Glomerular visceral epithelial cell (primary cell): ENCODE measurements at regions not wholly inside any gene's neighbourhood (a gene's known extent, or its start where the extent isn't known, plus 50 kb on each side); places are given as distances from the start of the nearest gene placed in this dataset.

Experiments
- DNase-seq: peaks from one replicate; pipeline ENCODE4 v3.0.0-alpha.2; 2016; ENCODE audit errors: extremely low spot score

DNA sequence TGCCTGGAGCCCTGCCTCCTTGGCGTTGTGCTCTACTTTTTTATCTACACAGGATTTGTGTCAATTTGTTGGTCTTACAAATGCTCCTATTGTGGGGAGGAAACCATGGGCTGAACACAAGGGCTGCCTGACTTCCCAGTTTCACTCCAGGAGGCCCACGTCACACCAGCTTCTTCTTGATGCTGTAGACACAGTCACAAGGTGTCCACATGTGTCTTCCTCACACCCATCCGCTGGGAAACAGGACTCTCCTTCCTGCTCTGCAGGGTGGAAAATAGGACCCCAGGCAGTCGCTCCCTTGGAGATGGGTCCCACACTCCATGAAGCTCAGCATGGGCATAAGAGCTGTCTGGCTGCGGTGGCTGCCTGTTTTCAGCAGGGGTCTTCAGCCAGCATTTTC lies 468.2 kb downstream of the EPHA4 start:
- no peak for DNase-seq

DNA sequence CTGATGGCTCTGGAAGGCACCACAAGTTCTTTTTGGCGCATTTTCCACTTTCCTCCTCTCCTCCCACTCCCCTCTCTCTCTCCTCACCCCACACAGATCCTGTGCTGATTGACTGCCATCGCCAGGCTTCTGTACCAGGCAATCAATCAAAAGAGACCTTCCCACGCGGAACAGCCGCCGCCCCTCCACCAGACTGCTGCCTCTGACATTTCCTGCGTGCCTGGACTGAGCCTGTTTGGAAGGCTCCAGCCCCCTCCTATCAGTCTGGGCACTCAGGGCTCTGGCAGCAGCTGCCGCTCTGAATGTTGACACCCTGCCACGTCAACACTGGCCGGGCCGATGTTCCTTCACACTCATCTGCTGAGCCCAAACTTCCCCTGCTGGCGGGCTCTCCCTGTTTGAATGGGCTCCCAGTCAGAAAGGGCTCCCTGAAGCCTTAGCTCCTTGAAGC lies 467.7 kb downstream of the EPHA4 start:
- no peak for DNase-seq

DNA sequence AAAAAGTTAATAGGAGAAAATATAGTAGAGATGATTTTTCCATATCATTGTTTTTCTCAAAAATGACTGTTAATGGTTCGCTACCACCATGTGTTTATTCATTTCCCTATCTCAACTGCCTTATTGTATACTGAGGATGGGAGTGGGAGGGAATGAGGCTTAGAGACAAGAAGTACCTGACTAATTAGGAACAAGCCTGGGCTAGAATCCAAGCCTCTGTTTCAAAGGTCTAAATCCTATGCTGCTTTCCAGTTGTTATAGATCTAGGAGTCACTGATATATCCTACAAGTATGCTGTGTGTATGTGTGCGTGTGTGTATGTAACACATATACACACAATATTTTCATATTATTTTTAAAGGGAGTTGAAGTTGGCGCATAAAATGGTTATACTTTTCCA lies 465.9 kb downstream of the EPHA4 start:
- DNase-seq, result no peak

DNA sequence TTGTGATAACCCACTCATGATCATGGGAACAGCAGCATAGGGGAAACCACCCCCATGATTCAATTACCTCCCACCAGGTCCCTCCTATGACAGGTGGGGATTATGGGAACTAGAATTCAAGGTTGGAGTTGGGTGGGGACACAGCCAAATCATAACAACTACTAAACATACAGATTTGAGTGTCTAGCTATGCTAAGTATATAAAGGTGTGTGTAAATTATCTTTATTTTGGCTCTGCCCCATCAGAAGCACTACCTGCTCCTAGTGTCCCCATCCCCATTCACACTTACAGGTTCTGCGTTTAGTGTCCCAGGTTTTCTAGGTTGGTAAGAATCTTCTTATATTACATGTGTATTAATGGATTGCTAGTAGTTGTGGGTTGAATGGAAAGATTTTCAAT lies 464.7 kb downstream of the EPHA4 start:
- no peak for DNase-seq

DNA sequence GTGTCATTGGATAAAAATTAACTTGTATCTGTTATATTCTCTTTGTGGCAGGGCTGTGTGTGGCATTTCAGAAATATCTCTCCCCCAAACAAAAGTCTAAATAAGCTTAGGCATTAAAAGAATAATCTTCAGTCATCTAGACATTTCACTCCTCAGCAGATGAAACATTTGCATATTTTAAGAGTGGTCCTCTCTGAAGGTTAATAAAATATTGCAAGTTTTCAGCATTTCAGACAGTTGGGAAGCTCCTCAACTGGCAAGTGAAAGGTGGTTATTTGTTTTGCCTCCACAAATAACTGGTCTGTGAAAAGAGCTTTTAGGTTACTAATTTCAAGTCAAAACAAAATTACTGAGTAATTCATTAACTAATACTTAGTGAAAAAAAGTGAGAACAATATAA lies 462.6 kb downstream of the EPHA4 start:
- DNase-seq, result no peak

DNA sequence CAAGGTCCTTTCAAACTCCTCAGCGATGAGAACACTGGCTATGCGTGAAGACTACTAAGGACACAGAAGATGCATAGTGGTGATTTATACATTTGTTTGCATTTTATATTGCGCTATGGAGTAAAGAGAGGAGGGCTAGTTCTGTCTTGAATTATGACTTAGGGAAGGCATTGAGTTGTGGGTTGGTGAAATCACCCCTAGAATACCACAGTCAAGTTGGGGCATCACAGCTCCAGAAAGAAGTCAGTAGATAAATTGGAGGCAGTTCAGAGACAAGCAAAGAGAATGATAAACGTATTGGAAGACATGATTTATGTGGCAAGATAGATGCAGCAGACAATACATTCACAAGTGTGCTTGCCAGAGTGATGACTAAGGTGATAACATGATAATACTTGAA lies 460.4 kb downstream of the EPHA4 start:
- no peak for DNase-seq

DNA sequence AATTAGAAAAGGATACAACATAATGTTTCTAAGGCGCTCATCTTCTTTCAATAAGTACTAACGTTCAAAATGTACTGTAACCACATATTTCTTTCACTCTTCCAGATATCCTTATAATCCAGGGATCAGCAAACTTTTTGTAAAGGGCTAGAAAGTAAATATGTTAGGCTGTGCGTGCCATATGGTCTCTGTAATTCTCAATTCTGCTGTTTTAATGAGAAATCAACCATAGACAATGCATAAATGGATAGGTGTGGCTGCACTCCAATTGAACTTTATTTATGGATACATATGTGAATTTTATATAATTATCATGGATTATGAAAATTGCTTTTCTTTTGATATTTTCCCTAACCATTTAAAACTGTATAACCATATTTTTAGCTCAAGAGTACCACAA lies 459.4 kb downstream of the EPHA4 start:
- DNase-seq, result no peak

DNA sequence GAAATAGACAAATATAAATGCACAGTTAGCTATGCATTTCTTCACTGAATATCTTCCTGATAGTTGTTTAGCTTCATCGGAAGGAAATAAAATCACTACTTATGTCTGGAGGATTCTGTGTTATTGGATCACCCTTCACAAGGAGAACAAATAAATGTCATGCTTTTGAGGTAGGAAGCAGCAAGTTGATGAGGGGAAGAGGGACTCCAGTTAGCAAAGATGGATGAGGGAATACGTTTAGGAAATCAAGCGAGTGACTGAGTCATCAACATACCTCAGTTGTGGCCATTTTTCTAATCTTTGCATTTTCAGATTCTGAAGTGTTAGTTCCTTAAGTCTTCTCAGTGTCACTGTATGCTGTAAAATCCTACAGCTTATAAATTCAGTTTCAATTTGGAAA lies 456.2 kb downstream of the EPHA4 start:
- no peak for DNase-seq

DNA sequence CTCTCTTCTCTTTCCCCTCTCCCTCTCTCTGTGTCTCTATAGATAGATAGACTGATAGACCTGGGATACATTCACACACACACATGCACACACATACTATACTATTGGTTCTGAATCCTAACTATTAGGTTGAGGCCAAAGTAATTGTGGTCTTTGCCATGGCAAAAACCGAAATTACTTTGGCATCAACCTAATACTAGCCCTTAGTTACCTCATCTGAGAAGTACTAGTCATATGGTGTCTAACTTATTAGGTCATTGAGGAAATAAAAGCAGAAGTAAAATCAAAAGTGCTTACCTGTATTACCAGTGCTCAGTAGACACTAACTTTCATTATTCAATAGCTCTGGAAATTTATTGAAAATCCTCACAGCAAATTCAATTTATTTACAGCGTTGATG lies 451.5 kb downstream of the EPHA4 start:
- DNase-seq, result no peak

DNA sequence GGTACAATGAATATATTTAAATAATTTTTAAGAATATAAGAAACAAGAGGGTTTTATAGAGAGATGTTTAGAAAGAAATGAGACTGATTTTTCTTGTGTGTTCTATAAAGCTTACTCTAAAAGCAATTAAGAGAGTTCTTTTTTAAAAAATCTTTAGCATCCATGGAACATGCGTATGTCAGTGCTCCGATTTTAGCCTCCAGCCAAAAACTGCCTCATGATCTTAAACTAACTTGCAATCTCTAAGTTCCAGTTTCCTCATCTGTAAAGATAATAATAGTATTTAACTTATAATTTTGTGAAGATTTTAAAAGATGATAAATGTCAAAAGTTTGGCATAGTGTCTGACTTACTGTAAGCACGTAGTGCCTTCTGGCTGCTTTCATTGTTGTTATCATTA lies 448.7 kb downstream of the EPHA4 start:
- no peak for DNase-seq

DNA sequence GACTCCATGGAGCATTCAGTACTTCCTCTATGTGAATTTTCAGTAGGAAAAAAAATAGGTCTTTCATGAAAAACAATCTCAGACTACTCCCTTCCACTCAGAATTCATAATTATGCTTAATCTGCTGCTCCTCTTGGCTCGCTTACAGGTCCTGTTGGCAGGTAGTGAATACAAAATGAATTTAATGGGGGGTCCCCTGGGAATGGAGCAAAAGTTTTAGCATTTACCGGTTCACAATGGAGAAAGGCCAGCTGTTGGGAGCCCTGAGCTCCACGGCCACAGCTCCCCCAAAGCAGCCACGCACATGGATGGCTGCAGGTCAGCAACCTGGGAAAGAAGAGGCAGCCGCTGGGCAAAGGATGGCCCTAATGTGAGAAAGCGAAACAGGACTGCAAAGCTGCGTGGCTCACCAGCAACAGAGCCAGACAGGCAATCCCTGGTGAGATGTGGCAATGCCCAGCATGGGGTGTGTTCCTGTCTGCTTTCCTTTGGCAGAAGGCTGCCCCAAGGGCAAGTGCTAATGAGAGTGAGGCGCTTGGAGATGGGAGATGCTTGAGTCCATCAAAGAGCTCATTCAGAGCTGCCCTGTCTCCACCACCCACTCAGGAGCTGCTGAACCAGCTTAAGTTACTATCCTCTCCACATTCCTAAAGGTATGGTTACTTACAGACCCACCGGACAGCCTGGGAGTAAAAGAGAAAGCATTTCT lies 447.4 kb downstream of the EPHA4 start:
- DNase-seq, result no peak

DNA sequence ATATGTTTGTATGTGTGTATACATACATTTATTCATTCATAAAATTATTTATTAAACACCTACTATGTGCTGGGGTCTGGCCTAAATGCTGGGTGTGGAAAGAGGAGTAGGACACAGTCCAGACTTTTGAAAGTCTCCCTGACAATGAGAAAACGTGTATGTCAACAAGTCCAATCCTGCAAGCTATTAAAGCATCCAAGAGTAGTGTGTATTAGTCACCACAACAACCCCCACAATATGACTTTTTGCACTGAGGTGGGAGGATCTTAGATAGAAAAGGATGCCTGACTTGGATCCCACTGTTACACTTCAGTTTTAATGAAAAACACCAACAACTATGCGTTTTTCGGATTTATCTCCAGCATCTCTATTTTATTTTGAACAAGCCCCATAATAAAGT lies 446.4 kb downstream of the EPHA4 start:
- DNase-seq, result no peak

DNA sequence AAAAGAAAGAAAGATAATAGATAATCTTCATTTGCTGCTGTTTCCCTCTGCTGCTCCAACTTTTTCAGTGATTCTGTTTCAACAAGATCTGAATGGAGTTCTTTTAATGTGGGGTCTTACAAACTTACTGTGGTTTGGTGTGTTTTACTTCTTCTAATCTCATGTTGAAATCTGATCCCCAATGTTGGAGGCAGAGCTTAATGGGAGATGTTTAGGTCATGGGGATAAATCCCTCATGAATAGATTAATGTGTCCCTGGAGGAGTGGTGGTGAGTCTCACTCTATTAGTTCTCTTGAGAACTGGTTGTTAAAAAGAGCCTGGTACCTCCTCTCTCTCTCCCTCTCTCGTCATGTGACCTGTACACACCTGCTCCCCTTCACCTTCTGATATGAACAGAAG lies 442.4 kb downstream of the EPHA4 start:
- no peak for DNase-seq

DNA sequence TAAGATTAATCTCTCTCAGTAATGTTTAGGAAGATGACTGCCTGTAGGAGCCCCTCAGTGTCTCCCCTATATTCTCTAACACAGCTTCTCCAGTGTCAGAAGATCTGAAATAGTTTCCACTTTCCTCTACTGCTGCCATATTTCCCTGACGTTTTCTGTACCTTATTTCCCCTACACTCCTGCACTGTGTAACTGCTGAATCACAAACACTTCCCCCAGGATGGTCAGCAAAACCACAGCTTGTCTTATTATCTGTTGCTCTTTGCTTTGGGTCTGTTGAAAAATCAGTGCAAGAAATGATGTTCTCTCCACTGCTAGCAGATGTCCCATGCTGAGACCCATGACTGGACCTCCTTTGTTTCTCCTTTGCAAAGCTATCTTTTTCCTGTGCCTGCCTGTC lies 441.7 kb downstream of the EPHA4 start:
- no peak for DNase-seq

DNA sequence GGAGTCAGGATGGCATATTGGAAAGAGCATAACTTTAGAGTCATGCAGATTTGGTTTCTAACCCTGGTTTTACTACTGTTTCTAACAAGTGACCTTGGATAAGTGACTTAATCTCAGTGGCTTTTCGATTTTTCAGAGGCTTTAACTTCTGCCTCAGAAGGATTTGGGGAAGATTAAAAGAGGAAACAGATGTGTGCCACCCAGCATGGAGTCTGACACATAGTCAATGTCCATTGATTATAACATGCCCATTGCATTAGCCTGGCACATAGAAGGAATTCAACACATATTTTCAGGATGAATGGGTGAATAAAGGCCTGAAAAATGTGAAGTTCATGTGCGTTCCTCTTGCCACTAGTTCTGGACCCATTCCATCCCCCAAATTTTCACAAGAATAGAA lies 438.2 kb downstream of the EPHA4 start:
- no peak for DNase-seq

DNA sequence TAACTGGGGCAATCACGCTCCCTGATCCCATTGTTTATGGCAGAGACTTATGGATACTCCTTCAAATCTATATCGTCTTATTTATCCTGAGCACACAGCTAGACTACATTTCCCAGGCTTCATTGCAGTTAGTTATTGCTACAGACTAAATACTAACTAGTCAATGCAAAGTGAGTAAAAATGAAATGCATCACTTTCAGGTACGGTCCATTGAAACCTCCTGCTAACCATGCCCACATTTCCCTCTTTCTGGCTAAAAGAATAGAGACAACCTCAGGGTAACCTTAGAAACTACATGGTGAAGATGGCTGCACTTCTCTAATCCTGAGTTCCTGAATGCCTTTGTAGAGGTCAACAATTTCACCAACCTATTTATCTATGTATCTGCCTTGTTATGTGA lies 437.4 kb downstream of the EPHA4 start:
- no peak for DNase-seq

DNA sequence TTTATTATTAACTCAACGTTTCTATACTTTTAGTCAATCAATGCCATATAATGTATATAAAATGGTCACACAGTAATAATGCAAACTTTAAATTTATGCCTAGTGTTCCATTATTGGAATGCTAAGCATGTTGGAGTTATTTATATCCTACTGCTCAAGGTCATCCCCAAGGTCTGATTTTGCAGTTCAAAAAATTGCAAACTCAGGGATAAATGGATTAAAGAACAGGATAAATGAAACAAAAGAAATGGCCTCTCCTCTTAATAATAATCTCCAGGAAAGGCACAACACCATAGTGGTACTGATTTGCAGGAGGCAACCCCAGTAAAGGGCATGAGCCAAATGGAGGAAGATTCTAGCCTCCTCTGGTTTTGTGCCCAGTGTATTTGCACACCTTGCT lies 436.4 kb downstream of the EPHA4 start:
- no peak for DNase-seq

DNA sequence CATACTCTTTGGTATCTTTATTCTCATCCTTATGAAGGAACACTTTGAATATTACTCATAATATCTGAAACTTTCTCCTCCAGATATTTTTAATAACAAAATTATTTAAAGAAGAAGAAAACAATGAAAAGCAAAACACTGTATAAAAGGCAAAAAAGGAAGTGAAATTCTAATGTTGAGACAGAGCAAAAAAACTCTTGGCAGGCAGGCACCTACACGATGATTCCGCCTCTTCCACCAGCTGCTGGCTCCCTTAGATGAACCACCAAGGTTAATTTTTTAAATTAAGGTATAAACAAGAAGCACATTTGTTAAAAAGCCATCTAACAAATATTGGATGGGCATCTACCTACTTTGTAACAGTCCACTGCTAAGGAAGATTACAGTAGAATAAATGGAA lies 434.7 kb downstream of the EPHA4 start:
- no peak for DNase-seq

DNA sequence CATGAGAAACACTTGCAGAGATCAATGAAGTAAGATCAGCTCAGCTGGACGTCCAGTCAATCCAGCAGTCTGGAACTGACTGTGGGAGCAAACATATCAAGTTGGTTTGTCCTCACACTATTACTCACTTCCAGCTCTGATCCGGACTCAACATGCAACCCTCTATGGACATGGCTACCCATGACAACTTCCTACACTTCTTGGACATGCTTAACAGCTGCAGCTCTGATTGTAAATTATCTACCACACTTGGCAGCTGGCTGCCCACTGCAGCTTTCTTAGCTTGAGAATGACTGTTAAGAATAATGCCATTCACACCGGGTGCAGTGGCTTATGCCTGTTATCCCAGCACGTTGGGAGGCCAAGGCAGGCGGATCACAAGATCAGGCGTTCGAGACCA lies 429.8 kb downstream of the EPHA4 start:
- no peak for DNase-seq

DNA sequence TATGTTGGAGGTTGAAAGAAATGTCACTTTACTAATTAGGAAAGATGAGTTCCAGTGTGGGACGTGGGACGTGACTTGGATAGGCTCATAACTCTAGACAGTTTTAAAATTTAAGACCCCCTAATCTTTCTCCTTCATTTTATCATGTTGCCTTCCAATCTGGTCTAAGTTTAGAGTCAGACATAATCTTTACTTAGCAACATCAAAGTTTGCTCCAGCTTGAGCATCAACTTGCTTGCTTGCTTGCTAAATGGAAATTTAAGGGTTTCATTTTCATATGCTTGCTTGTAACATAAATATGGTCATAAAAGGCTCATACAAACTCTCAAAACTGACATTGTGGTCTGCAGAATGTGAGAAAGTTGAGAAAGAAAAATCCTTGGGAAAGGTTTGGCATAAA lies 428.9 kb downstream of the EPHA4 start:
- no peak for DNase-seq

DNA sequence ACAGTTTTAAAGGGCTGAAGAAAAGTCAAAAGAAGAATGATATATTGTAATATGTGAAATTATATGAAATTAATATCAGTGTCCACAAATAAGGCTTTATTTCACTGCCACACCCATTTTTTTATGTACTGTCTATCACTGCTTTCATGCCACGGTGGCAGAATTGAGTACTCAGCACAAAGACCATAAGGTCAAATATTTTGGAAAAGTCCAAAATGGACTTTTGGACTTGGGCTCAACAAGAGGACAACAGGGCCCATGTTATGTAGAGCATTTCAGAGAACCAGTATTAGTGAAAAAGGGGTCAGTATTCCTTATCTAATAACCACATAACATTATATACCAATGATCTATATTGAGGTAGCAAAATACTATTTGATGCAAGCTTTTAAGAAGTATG lies 427.2 kb downstream of the EPHA4 start:
- DNase-seq, result no peak

DNA sequence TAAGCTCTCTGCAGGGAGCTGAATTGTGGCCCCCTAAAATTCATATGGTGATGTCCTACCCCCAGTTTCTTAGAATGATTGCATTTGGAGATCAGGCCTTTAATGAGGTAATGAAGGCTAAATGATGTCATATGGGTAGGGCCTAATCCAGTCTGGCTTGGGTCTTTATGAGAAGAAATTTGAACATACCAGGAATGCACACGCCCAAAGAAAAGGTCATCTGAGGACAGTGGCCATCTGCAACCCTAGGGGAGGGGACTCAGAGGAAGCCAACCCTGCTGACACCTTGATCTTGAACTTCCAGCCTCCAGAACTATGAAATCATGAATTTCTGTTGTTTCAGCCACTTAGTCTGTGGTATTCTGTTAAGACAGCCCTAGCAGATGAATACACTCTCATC lies 426.7 kb downstream of the EPHA4 start:
- no peak for DNase-seq

DNA sequence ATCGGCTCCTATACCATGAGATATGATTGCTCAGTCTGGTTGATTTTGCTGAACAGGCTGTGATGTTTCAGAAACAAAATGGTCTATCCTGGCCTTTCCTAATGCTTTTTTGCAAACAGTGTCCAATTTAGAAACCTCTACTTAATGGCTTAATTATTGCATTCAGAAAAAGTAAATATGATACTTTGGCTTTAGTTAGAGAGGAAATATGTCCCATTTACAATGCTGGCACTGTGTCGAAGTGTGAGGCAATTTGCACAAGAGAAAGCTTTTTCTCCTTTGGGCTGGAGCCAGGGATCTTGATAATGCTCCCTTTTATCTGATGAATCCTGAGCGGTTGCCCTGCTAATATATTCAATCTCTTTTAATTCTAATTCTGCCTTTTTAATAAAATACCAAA lies 418.9 kb downstream of the EPHA4 start:
- DNase-seq, result no peak

DNA sequence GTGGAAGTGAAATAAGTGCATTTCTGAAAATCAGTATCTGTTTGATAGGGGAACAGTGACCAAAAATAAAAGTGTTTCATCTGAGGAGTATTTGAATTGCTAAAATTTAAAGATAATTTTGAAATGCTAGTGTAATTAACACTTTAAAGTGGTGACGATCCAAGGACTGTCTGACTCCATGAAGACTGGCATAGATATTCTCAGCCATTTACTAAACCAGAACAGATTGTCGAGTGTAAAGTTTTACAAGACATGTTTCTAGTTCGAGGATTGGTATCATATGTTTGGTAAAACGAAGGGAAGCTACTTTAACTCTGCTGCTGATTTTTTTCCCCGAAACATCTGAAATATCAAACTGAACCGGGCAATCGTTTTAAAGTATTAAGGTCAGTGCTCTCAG lies 417.9 kb downstream of the EPHA4 start:
- no peak for DNase-seq
